Progenitor cell of endocrine pancreas (in vitro differentiated cells): ENCODE measurements at regions not wholly inside any gene's neighbourhood (a gene's known extent, or its start where the extent isn't known, plus 50 kb on each side); places are given as distances from the start of the nearest gene placed in this dataset.

Experiments
- DNase-seq: peaks from one replicate; pipeline ENCODE4 v3.0.0; 2021; ENCODE audit warnings: low spot score; ENCODE audit not compliant: unreplicated experiment
- H3K27ac Mint-ChIP-seq: 2 replicates; pipeline ENCODE4 v1.8.0; 2021; ENCODE audit warnings: mild to moderate bottlenecking, moderate library complexity, mixed read lengths
- H3K27me3 Mint-ChIP-seq: 2 replicates; pipeline ENCODE4 v1.8.0; 2021; ENCODE audit warnings: mixed read lengths
- H3K36me3 Mint-ChIP-seq: 2 replicates; pipeline ENCODE4 v1.8.0; 2022; ENCODE audit warnings: mixed read lengths; ENCODE audit not compliant: insufficient read depth
- H3K4me1 Mint-ChIP-seq: 2 replicates; pipeline ENCODE4 v1.8.0; 2021; ENCODE audit warnings: low read depth, mixed read lengths
- H3K4me3 Mint-ChIP-seq: 2 replicates; pipeline ENCODE4 v1.8.0; 2021; ENCODE audit warnings: low read depth, mild to moderate bottlenecking, moderate library complexity, mixed read lengths
- H3K9me3 Mint-ChIP-seq: 2 replicates; pipeline ENCODE4 v1.8.0; 2021; ENCODE audit warnings: low read depth, mixed read lengths
- TF ChIP-seq, protein P1 (sequence below): fragments of 200-600 bp; sonication (generic); IDR thresholded peaks from one replicate; pipeline ENCODE4 v1.5.0; 2021; ENCODE audit warnings: antibody characterized with exemption, mild to moderate bottlenecking; ENCODE audit not compliant: unreplicated experiment

DNA sequence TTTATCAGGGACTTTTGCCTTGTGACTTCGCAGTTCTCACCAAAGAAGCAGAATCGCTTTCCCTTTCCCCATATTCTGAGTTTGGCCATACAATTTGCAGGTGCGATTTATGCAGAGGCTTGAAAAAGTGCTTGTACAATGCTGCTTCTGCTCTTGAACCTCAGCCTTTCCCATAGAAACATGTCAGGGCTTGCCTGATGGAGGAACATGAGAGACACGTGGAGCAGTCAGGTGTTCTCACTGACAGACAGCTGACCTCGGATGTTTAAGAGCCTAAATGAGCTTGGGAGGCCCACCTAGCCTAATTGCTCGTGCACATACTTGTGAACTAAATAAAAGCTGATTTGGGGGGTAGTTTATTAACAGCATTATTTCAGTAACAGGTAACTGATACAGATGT is 290.0 kb downstream of the S1PR1 start:
- no peaks in the 10 kb centered on the region for H3K36me3 Mint-ChIP-seq
- TF ChIP-seq, protein P1, sequence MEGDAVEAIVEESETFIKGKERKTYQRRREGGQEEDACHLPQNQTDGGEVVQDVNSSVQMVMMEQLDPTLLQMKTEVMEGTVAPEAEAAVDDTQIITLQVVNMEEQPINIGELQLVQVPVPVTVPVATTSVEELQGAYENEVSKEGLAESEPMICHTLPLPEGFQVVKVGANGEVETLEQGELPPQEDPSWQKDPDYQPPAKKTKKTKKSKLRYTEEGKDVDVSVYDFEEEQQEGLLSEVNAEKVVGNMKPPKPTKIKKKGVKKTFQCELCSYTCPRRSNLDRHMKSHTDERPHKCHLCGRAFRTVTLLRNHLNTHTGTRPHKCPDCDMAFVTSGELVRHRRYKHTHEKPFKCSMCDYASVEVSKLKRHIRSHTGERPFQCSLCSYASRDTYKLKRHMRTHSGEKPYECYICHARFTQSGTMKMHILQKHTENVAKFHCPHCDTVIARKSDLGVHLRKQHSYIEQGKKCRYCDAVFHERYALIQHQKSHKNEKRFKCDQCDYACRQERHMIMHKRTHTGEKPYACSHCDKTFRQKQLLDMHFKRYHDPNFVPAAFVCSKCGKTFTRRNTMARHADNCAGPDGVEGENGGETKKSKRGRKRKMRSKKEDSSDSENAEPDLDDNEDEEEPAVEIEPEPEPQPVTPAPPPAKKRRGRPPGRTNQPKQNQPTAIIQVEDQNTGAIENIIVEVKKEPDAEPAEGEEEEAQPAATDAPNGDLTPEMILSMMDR: no peak
- H3K4me3 Mint-ChIP-seq: no peak overlapping the region
- peaks cover 6% of the 10 kb centered on the region for H3K4me1 Mint-ChIP-seq
- peak overlapping the region; percentile 0 for H3K27ac Mint-ChIP-seq
- no peaks in the 10 kb centered on the region for H3K9me3 Mint-ChIP-seq
- H3K27me3 Mint-ChIP-seq: no peaks in the 10 kb centered on the region
- DNase-seq: no peak

DNA sequence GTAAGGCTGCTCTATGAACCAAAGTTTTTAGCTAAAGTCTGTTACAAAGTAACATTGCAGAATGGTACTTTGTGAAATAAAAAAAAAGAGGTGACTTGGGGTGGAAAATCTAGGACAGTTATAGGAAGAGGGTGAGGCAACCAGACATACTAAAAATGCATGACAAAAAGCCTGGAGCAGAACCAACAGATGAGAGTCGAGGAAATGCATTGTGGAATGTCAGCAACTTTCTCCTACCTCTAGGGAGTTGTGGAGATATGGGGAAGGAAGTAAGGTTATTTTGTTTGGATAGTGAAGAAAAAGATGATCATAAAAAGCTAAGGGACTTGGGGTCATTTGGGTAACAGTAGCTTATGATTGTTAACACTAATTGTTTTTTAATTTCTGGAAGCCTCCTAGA is 295.6 kb downstream of the S1PR1 start:
- H3K36me3 Mint-ChIP-seq: no peaks in the 10 kb centered on the region
- no peak for DNase-seq
- no peak overlapping the region for H3K27ac Mint-ChIP-seq
- TF ChIP-seq, protein P1: no peak
- H3K4me1 Mint-ChIP-seq: no peaks in the 10 kb centered on the region
- H3K27me3 Mint-ChIP-seq: no peaks in the 10 kb centered on the region
- no peaks in the 10 kb centered on the region for H3K9me3 Mint-ChIP-seq
- no peak overlapping the region for H3K4me3 Mint-ChIP-seq

DNA sequence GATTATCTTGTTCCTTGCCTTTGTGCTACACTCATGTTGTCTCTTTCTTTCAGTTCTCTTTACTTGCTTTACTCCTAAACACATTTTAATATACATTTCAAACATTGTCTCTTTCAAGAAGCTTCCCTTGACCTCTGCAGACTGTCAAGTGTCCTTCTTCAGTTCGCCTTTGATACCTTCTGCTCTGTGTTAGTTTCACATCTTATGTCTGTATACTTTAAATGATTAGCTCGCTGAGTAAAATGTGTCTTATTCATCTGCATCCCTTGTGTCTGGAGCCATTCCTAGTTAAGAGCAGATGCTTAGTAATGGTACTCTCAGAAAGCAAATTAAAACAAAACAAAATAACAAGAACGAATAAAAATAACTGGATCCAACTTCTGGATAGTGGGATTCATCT is 303.3 kb downstream of the S1PR1 start:
- Mint-ChIP-seq H3K9me3 (peaks cover 4% of the 10 kb centered on the region), H3K27me3 (no peaks in the 10 kb centered on the region), H3K27ac (no peak overlapping the region), H3K4me1 (peaks cover 1% of the 10 kb centered on the region), H3K4me3 (no peak overlapping the region), H3K36me3 (no peaks in the 10 kb centered on the region)
- no peak for DNase-seq
- TF ChIP-seq, protein P1: no peak

DNA sequence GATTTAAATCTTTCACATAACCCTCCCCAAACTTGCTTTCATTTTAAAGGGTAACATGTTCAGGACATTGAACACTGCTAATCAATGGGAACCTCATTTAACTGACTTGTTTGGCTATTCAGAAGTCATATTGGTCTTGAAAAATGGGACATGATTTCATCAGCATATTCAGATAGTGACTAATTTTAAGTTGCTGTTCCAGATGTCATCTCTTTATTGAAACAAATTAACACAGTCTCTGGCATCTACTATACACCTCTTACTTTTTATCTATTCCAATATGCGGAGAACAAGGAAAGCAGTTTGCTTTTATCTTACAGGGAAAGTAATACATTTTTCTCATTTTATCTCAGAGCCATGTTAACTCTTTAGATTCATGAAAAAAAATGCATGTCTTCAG is 310.1 kb downstream of the S1PR1 start:
- no peak overlapping the region for H3K27ac Mint-ChIP-seq
- no peaks in the 10 kb centered on the region for H3K36me3 Mint-ChIP-seq
- no peak overlapping the region for H3K4me3 Mint-ChIP-seq
- no peaks in the 10 kb centered on the region for H3K9me3 Mint-ChIP-seq
- DNase-seq: no peak
- H3K27me3 Mint-ChIP-seq: no peaks in the 10 kb centered on the region
- peaks cover 1% of the 10 kb centered on the region for H3K4me1 Mint-ChIP-seq
- TF ChIP-seq, protein P1: no peak

DNA sequence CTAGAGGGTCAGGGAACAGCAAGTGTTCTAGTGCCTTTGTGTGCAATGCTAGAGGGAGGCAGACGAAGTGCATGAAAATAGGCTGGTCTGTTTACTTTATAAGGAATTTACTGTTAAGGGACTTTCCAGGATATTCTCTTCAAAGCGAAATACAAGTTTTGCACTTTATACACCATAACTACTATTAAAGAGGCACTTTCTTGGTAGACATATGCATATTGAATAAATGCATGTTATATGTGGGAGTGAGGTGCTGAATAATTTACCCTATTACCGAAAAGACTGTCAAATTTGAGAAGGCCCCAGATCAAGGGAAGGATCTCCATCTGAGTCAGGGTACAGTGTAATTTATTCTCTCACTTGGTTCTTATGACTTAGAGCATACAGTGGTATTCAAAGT is 310.5 kb downstream of the S1PR1 start:
- Mint-ChIP-seq H3K4me1 (peaks cover 1% of the 10 kb centered on the region), H3K36me3 (no peaks in the 10 kb centered on the region), H3K27ac (no peak overlapping the region), H3K9me3 (no peaks in the 10 kb centered on the region), H3K27me3 (no peaks in the 10 kb centered on the region), H3K4me3 (no peak overlapping the region)
- DNase-seq: no peak
- TF ChIP-seq, protein P1: no peak
